ENCODE measurements at regions not wholly inside any gene's neighbourhood (a gene's known extent, or its start where the extent isn't known, plus 50 kb on each side); places are given as distances from the start of the nearest gene placed in this dataset. TPM values are rescaled to one million over a fixed set of nuclear protein-coding genes. Genes with fewer than 3 reads are reported as not detected.

DNA sequence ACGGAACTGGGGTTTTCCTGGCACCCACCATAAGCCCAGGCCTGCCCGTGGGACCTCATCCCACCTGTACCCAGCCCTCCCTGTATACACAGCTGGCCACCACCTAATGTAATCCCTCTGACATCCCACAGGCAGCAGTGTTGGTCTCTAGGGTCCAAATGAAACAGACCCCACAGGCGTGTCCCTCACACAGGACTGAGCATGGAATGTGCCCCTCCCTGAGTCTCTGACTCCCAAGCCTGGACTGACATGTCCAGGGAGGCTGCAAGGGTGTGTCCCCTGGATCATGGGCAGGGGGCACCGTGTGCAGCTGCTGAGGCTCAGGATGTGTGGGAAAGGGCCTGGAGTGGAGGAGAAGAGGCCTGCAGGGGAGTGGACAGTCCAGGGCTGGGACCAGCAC, 50.6 kb upstream of the PPARA start:
- DNase-seq (ENCODE audit: low spot score), result no peak
- Histone ChIP-seq H3K9ac (no peak overlapping the region), H4K20me1 (ENCODE audit: low read depth) (no peaks in the 10 kb centered on the region), H3K4me2 (no peak overlapping the region), H3K36me3 (no peaks in the 10 kb centered on the region), H3K79me2 (ENCODE audit: low read depth) (no peaks in the 10 kb centered on the region), H3K4me3 (no peak overlapping the region), H3K27me3 (no peaks in the 10 kb centered on the region), H3K27ac (no peak overlapping the region), H2AFZ (replicated peaks) (no peak overlapping the region), H3K9me3 (ENCODE audit: low read depth) (no peaks in the 10 kb centered on the region), H3F3A (ENCODE audit: low read depth) (no peaks in the 10 kb centered on the region), H3K4me1 (no peaks in the 10 kb centered on the region)
- peaks cover 9% of the 10 kb centered on the region for H3K27me3 Mint-ChIP-seq (ENCODE audit: insufficient read depth, low read depth)
- H3K9me3 Mint-ChIP-seq, result no peaks in the 10 kb centered on the region
- H3K36me3 Mint-ChIP-seq, result no peaks in the 10 kb centered on the region
- TF ChIP-seq CTCF (IDR thresholded peaks at IDR 0.05), result no peak
- no peak for TF ChIP-seq EZH2phosphoT487 (IDR thresholded peaks at IDR 0.05)
- TF ChIP-seq EZH2 (IDR thresholded peaks at IDR 0.05), result no peak
- no peak overlapping the region for H3K27ac Mint-ChIP-seq
- H3K4me3 Mint-ChIP-seq, result no peak overlapping the region
- peaks cover 3% of the 10 kb centered on the region for H3K4me1 Mint-ChIP-seq

DNA sequence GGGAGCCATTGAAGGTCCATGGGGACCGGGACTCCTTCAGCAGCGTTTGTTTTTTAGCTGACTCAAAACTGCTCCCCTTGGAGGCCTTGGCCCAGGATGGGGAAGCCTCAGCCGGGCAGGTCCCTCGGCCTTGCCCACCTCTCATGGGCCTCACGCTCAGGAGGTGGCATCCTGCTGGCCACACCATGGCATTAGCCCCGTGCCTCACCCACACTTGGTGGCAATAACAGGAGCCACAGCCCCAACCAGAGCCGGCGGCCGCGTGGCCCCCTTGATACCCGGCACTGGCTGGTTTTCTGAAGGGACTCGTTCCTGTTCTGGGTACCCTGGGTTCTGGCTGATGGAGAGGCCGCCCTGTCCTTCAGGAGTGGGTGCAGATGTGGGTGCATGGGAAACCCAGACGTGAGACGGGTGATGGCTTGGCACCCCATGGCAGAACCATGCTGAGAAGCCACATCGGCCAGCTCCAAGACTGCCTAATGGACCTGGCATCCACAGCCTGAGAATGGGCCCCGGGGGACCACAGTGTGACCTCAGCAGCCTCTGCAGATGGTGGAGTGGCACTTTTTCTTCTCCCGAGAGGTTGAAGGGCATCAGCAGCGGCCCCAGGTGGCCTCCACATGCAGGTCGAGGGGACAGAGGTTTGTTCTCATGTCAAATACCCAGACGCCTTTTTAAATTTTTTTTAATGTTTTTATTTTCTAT, 49.8 kb upstream of the PPARA start:
- Histone ChIP-seq H3K4me3 (no peak overlapping the region), H3K9ac (no peak overlapping the region), H3K36me3 (no peaks in the 10 kb centered on the region), H3K4me2 (no peak overlapping the region), H3F3A (ENCODE audit: low read depth) (no peaks in the 10 kb centered on the region), H2AFZ (replicated peaks) (no peak overlapping the region), H3K27me3 (no peaks in the 10 kb centered on the region), H3K79me2 (ENCODE audit: low read depth) (no peaks in the 10 kb centered on the region), H3K9me3 (ENCODE audit: low read depth) (no peaks in the 10 kb centered on the region), H3K27ac (no peak overlapping the region), H3K4me1 (no peaks in the 10 kb centered on the region), H4K20me1 (ENCODE audit: low read depth) (no peaks in the 10 kb centered on the region)
- H3K36me3 Mint-ChIP-seq, result no peaks in the 10 kb centered on the region
- DNase-seq (ENCODE audit: low spot score), result no peak
- H3K27me3 Mint-ChIP-seq (ENCODE audit: insufficient read depth, low read depth), result peaks cover 11% of the 10 kb centered on the region
- no peaks in the 10 kb centered on the region for H3K9me3 Mint-ChIP-seq
- no peak overlapping the region for H3K4me3 Mint-ChIP-seq
- no peak overlapping the region for H3K27ac Mint-ChIP-seq
- no peak for TF ChIP-seq CTCF (IDR thresholded peaks at IDR 0.05)
- TF ChIP-seq EZH2 (IDR thresholded peaks at IDR 0.05), result no peak
- TF ChIP-seq EZH2phosphoT487 (IDR thresholded peaks at IDR 0.05), result no peak
- H3K4me1 Mint-ChIP-seq, result peaks cover 3% of the 10 kb centered on the region

Small RNAs in the stretch of these regions (microRNA-seq; reads per million reads assigned to microRNA genes)
- gene MIR3619, result not detected

Small RNAs in the stretch of these regions (small RNA-seq; reads per million reads assigned to genes)
- gene MIR3619, result not detected
